ENCODE measurements at regions not wholly inside any gene's neighbourhood (a gene's known extent, or its start where the extent isn't known, plus 50 kb on each side); places are given as distances from the start of the nearest gene placed in this dataset.

GRCh38 chr3:22907161-22907780 is 295.9 kb upstream of the UBE2E2 start:
- no peak for DNase-seq (ENCODE audit: extremely low read depth in 1 of 11, low read depth in 9 of 11, low spot score in 4 of 11)

DNA sequence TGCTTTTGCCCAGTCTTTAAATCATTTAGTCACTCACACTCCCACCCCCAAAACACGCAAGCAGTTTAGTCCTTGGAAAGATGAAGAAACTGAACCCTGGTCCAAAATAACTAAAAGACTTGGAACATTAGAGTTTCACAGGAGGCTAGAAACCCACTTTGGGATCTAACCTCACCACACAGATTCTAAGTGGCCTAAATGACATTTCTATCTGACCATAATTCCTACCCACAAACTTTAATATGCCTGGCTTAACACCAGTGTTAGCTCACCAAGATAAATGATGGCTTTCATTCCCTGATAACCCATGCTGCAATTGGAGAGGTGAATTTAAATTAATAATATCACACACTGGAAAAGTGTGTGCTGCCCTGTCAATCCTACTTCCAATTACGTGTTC is 295.3 kb upstream of the UBE2E2 start:
- DNase-seq (ENCODE audit: extremely low read depth in 1 of 11, low read depth in 9 of 11, low spot score in 4 of 11), result no peak

- DNase-seq (ENCODE audit: extremely low read depth in 1 of 11, low read depth in 9 of 11, low spot score in 4 of 11), result no peak
Measured at GRCh38 chr3:22908989-22909507, 294.1 kb upstream of the UBE2E2 start.

DNA sequence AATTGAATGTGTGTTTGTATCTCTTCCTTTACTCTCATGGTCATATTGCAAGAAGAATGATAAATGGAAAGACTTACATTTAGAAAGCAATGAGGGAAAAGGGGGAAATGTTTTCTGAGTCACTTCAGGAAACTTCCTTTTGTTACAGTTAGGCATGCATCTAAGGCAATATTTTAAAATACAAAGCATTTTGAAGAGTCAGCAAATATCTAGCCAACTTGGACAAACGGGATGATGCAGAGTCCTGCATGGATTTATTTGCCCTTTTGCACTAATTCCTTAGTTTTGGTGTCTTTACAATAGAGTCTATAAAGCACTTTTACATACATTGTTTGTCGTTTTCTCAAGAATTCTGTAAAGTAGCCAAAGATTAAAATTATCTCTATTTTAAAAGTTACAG is 286.2 kb upstream of the UBE2E2 start:
- no peak for DNase-seq (ENCODE audit: extremely low read depth in 1 of 11, low read depth in 9 of 11, low spot score in 4 of 11)

GRCh38 chr3:22920006-22920405 is 283.1 kb upstream of the UBE2E2 start:
- DNase-seq (ENCODE audit: extremely low read depth in 1 of 11, low read depth in 9 of 11, low spot score in 4 of 11), result no peak

DNA sequence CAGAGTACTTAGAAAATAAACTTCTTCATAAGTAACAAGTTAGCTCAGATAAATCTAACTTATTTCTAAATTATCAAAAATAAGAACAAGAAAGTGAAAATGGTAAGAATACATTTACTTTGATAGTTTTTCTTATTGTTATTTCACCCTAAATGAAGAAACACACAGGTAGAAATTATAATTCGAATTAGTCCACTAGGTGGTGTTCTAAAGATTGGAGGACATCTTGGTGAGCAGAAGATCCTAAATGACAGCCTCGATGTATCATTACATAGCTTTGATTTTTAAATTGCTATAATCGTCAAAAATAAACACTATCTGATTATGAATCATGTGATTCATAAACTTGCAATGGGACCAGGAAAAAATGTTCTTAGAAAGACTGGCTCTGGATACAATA is 280.8 kb upstream of the UBE2E2 start:
- DNase-seq (ENCODE audit: extremely low read depth in 1 of 11, low read depth in 9 of 11, low spot score in 4 of 11), result no peak

DNA sequence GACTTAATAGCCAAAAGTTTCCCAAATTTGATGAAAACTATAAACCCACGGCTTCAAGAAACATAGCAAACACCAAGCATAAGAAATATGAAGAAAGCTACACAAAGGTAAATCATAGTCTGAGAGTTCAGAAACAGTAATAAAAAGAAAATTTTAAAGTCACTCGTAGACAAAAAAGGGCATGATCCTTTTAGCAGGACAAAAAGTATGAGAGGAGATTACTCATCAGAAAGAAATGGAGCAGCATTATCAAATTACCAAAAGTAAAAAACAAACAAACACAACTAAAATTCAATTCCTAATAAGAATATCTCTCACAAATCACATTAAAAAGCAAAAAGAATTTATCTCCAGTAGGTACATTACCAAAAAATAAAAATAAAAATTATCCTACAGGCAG is 279.4 kb upstream of the UBE2E2 start:
- no peak for DNase-seq (ENCODE audit: extremely low read depth in 1 of 11, low read depth in 9 of 11, low spot score in 4 of 11)

DNA sequence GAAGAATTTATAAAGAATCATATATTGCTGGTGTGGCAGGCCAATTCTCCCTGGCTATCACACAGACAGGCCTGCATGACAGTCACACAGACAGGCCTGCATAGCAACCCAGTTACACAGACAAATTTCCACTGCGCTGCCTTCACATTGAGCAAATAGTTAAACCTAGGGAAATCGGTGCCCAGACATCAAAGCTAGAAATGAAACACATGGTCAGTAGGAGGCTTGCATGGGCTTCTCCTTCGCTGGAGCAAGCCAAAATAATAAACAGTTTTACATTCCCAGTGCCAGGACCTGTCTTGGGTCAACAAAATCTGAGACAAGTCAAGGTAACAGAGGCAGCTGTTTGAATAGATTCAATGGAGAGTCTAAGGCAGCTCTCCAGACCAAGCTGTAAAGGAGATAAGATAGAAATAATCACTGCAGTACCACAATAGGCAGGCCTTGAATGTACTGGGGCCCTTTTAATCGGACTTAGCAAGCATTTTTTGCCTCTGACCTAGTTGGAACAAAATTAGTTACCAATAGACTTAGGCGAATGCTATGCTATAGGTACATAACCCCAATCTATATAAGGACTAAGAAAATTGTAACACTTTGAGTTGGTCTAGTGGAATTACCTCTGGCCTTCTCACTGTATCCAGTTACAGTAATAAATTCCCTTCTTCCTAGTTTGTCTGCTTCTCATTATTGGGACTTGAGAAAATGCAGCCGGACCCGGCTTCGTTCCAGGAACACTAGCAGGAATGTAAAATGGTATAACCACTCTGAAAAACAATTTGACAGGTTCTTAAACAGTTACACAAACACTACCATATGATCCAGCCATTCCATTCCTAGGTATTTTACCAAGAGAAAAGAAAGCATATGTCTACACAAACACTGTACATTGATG is 274.7 kb upstream of the UBE2E2 start:
- peak in 2 of 11 donors; percentile 36 to 43 for DNase-seq (ENCODE audit: extremely low read depth in 1 of 11, low read depth in 9 of 11, low spot score in 4 of 11)

- no peak for DNase-seq (ENCODE audit: extremely low read depth in 1 of 11, low read depth in 9 of 11, low spot score in 4 of 11)
Measured at GRCh38 chr3:22933051-22933840, 269.9 kb upstream of the UBE2E2 start.

DNA sequence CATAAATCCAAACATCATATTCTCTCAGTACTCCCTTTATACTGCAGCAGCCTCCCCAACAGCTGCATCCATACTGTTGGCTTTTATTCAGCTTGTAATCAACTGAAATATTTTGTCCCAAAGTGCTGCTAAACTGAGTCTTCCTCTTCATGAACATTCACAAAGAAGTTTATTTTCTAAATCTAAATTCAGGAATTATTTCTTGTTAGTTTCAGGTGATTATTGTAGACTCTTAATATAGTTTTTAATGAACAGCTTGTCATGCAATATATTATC is 269.3 kb upstream of the UBE2E2 start:
- peak in 1 of 11 donors; percentile 41 for DNase-seq (ENCODE audit: extremely low read depth in 1 of 11, low read depth in 9 of 11, low spot score in 4 of 11)

DNA sequence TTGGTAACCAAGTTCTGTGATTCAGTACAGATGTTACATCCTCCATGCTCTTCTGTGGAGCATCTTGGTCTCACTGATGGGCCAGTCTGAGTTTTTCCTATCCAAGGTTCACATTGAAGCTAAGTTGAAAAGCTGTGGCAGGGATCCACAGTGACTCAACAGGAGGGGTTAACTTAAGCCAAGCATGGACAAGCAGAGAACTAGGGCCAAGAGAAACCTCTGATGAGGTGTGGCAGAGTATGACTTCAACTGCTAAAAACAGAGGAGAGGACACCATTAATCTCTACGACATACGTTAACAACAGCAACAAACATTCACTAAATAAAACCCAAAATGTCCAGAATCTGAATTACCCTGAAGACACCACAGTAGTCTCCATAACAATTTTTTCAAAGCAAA is 268.1 kb upstream of the UBE2E2 start:
- DNase-seq (ENCODE audit: extremely low read depth in 1 of 11, low read depth in 9 of 11, low spot score in 4 of 11), result no peak

- no peak for DNase-seq (ENCODE audit: extremely low read depth in 1 of 11, low read depth in 9 of 11, low spot score in 4 of 11)
Measured at GRCh38 chr3:22937536-22937935, 265.6 kb upstream of the UBE2E2 start.

- DNase-seq (ENCODE audit: extremely low read depth in 1 of 11, low read depth in 9 of 11, low spot score in 4 of 11), result no peak
Measured at GRCh38 chr3:22938739-22939138, 264.4 kb upstream of the UBE2E2 start.

DNA sequence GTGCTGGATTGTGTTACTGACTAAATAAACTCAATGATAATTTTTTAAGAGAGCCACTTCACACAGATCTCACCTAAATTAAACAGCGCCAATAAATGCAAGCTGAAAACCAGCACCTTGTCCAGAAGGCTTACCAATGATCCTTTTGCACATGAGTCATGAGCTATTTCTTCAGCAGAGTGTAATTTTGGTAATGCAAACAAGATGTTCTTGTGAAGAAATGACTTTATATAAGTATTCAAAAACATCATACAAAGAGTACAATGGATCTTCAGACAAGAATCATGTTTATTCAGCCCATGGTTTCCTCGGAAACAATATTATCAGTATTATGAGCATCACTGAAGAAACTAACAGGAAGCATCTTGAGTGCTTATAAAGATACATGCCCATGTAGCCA is 263.8 kb upstream of the UBE2E2 start:
- DNase-seq (ENCODE audit: extremely low read depth in 1 of 11, low read depth in 9 of 11, low spot score in 4 of 11), result no peak

GRCh38 chr3:22940285-22940684 is 262.8 kb upstream of the UBE2E2 start:
- no peak for DNase-seq (ENCODE audit: extremely low read depth in 1 of 11, low read depth in 9 of 11, low spot score in 4 of 11)

DNA sequence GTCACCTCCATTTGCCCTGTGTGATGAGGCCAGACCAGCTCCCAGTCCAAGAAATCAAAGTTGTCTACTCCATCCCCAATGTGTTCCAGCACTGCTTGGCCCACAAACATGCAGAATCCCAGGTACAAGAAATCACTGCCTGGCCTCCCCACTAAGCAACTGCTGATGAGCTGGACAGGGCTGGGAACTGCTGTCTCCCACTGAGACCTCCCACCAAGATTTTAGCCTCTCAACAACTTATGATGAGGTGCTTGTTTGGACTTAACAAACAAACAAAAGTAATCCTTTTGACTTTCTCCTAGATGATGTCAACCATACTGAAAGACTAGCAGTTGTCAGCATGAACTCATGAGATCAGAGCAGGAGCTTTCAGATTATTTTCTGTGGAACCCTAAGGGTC is 260.1 kb upstream of the UBE2E2 start:
- DNase-seq (ENCODE audit: extremely low read depth in 1 of 11, low read depth in 9 of 11, low spot score in 4 of 11), result no peak

DNA sequence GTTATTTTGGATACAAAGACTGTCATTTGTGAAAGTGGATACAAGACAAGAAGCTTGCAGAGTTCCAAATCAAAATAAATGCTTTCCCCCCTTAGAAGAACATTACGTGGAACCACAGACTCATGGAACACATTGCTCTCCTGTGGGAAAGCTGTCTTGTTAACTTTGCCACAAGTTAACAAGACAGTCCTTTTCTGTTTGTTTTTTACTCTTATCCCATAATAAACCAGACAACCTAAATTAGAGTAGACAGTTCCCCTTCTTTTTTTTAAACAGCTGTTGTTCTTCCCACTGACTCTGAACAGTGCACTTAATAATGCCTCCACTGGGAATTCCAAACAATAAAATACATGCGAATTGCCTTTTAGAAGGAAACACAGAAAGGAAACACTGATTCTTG is 255.3 kb upstream of the UBE2E2 start:
- DNase-seq (ENCODE audit: extremely low read depth in 1 of 11, low read depth in 9 of 11, low spot score in 4 of 11), result peak in 1 of 11 donors; percentile 48

DNA sequence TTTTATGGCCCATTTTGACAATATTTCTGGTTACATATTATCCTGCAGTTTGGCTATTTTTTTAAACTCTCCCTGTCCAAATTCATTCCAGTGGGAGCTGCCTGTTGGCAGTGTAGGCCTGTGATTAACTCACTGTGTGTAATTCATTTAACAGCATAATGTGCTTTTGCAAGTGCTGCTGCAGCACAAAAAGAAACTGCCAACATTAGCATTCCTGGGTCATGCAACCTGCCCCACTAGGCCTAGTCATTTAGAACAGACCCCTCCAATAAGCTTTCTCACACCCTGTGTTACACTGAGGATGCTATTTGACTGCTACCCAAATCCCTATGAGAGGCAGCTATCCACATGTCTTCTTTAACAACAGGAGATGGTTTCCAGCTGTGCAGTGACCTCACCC is 251.2 kb upstream of the UBE2E2 start:
- DNase-seq (ENCODE audit: extremely low read depth in 1 of 11, low read depth in 9 of 11, low spot score in 4 of 11), result no peak

GRCh38 chr3:22952860-22953259 is 250.3 kb upstream of the UBE2E2 start:
- no peak for DNase-seq (ENCODE audit: extremely low read depth in 1 of 11, low read depth in 9 of 11, low spot score in 4 of 11)

GRCh38 chr3:22959593-22959992 is 243.5 kb upstream of the UBE2E2 start:
- DNase-seq (ENCODE audit: extremely low read depth in 1 of 11, low read depth in 9 of 11, low spot score in 4 of 11), result no peak
